GM21619 (cell line): ENCODE measurements at regions not wholly inside any gene's neighbourhood (a gene's known extent, or its start where the extent isn't known, plus 50 kb on each side); places are given as distances from the start of the nearest gene placed in this dataset.

Source experiments
- ATAC-seq: cut with Tn5 transposase; IDR thresholded peaks from one replicate; pipeline ENCODE4 v1.9.1; 2021; ENCODE audit not compliant: unreplicated experiment

- no peak for ATAC-seq
Measured at GRCh38 chr12:66903782-66904396, 225.0 kb upstream of the GRIP1 start.

- no peak for ATAC-seq
Measured at GRCh38 chr12:66905201-66905600, 226.3 kb upstream of the GRIP1 start.

GRCh38 chr12:66910366-66910974 is 231.6 kb upstream of the GRIP1 start:
- no peak for ATAC-seq

GRCh38 chr12:66915306-66915904 is 236.5 kb upstream of the GRIP1 start:
- no peak for ATAC-seq

- no peak for ATAC-seq
Measured at GRCh38 chr12:66916189-66916588, 237.3 kb upstream of the GRIP1 start.

GRCh38 chr12:66919466-66919865 is 240.6 kb upstream of the GRIP1 start:
- no peak for ATAC-seq

- no peak for ATAC-seq
Measured at GRCh38 chr12:66920205-66920604, 241.3 kb upstream of the GRIP1 start.

- ATAC-seq = no peak
Measured at GRCh38 chr12:66921151-66921550, 242.3 kb upstream of the GRIP1 start.

- ATAC-seq = no peak
Measured at GRCh38 chr12:66925083-66925482, 246.2 kb upstream of the GRIP1 start.

- no peak for ATAC-seq
Measured at GRCh38 chr12:66929121-66929520, 250.2 kb upstream of the GRIP1 start.

GRCh38 chr12:66931091-66931490 is 252.2 kb upstream of the GRIP1 start:
- no peak for ATAC-seq

- no peak for ATAC-seq
Measured at GRCh38 chr12:66932126-66932525, 253.2 kb upstream of the GRIP1 start.

GRCh38 chr12:66934302-66935062 is 255.6 kb upstream of the GRIP1 start:
- ATAC-seq = no peak

- ATAC-seq = no peak
Measured at GRCh38 chr12:66941150-66941549, 262.3 kb upstream of the GRIP1 start.

- no peak for ATAC-seq
Measured at GRCh38 chr12:66942741-66943465, 264.0 kb upstream of the GRIP1 start.

- ATAC-seq = no peak
Measured at GRCh38 chr12:66944365-66944764, 265.5 kb upstream of the GRIP1 start.

GRCh38 chr12:66945189-66945817 is 266.4 kb upstream of the GRIP1 start:
- no peak for ATAC-seq

- no peak for ATAC-seq
Measured at GRCh38 chr12:66947119-66947518, 268.2 kb upstream of the GRIP1 start.

GRCh38 chr12:66952668-66953067 is 273.8 kb upstream of the GRIP1 start:
- no peak for ATAC-seq

GRCh38 chr12:66956300-66956699 is 277.4 kb upstream of the GRIP1 start:
- ATAC-seq = no peak

- ATAC-seq = no peak
Measured at GRCh38 chr12:66959276-66959675, 280.4 kb upstream of the GRIP1 start.
